GM13977 (cell line): ENCODE measurements at regions not wholly inside any gene's neighbourhood (a gene's known extent, or its start where the extent isn't known, plus 50 kb on each side); places are given as distances from the start of the nearest gene placed in this dataset.

ENCODE experiments used
- DNase-seq: peaks from one replicate; pipeline ENCODE4 v3.0.0; 2012; ENCODE audit warnings: low spot score
- CTCF ChIP-seq: IDR thresholded peaks from 2 replicates; pipeline ENCODE4 v1.5.1; 2012; ENCODE audit warnings: mild to moderate bottlenecking, control low read depth; ENCODE audit not compliant: insufficient read depth; ENCODE audit errors: extremely low read depth, missing control alignments
- in situ Hi-C: fragments of 300-500 bp; cut with MboI; formaldehyde crosslinking; loops from one replicate; pipeline ENCODE4 v1.12.0; 2022; ENCODE audit warnings: low sequenced_read_pairs, low pct_unique_long_range_greater_than_20kb, mixed read lengths, inconsistent platforms; ENCODE audit not compliant: unreplicated experiment

GRCh38 chr13:58302349-58302748, 670.8 kb downstream of the PCDH17 start:
- in situ Hi-C loops: no loop called here
- no peak for DNase-seq
- TF ChIP-seq CTCF: no peak

- TF ChIP-seq CTCF: no peak
- no peak for DNase-seq
- in situ Hi-C loops: no loop called here
These were observed 674.5 kb downstream of the PCDH17 start for GRCh38 chr13:58306062-58306461.

GRCh38 chr13:58313219-58313618, 681.7 kb downstream of the PCDH17 start:
- TF ChIP-seq CTCF: no peak
- in situ Hi-C loops: no loop called here
- DNase-seq: no peak

GRCh38 chr13:58318495-58319167, 687.1 kb downstream of the PCDH17 start:
- in situ Hi-C loops: no loop called here
- no peak for TF ChIP-seq CTCF
- no peak for DNase-seq

GRCh38 chr13:58324161-58324560, 692.6 kb downstream of the PCDH17 start:
- in situ Hi-C loops: no loop called here
- DNase-seq: no peak
- TF ChIP-seq CTCF: no peak

GRCh38 chr13:58329746-58330145, 698.2 kb downstream of the PCDH17 start:
- no peak for DNase-seq
- no peak for TF ChIP-seq CTCF
- in situ Hi-C loops: no loop called here
